Left lung (tissue), 4 donors: ENCODE measurements at regions not wholly inside any gene's neighbourhood (a gene's known extent, or its start where the extent isn't known, plus 50 kb on each side); places are given as distances from the start of the nearest gene placed in this dataset.

Experiments
- ATAC-seq: fragments of 200-7000 bp; cut with Tn5 transposase; one replicate; pipeline ENCODE4 v1.9.1; 2020; ENCODE audit warnings: moderate library complexity
- DNase-seq, 4 donors: peaks; one replicate each; pipeline ENCODE4 v3.0.0-alpha.2; 2013 to 2020
- H3K27ac ChIP-seq, 2 donors: fragments of 200-600 bp; sonication (generic) in 1 of 2; one replicate each; pipeline versions ENCODE4 v1.5.0 to v1.8.0; 2020 to 2021
- H3K27me3 ChIP-seq, 2 donors: fragments of 200-600 bp; sonication (generic) in 1 of 2; one replicate each; pipeline versions ENCODE4 v1.5.0 to v1.8.0; 2020 to 2021
- H3K36me3 ChIP-seq, 2 donors: fragments of 200-600 bp; sonication (generic) in 1 of 2; one replicate each; pipeline versions ENCODE4 v1.5.0 to v1.8.0; 2020 to 2021
- H3K4me1 ChIP-seq, 2 donors: fragments of 200-600 bp; one replicate each; pipeline ENCODE4 v1.8.0; 2021
- H3K4me3 ChIP-seq, 2 donors: fragments of 200-600 bp; sonication (generic) in 1 of 2; one replicate each; pipeline versions ENCODE4 v1.5.0 to v1.8.0; 2020 to 2021; ENCODE audit warnings: mild to moderate bottlenecking in 1 of 2
- H3K9me3 ChIP-seq, 2 donors: fragments of 200-600 bp; sonication (generic) in 1 of 2; one replicate each; pipeline versions ENCODE4 v1.5.0 to v1.8.0; 2020 to 2021
- CTCF ChIP-seq, 2 donors: fragments of 200-600 bp; sonication (generic) in 1 of 2; IDR thresholded peaks; one replicate each; pipeline versions ENCODE4 v1.5.0 to v1.8.0; 2021; ENCODE audit warnings: antibody characterized with exemption in 2 of 2
- intact Hi-C, 2 donors: fragments of 100-400 bp; cut with DNase I; formaldehyde crosslinking; loops; one replicate each; pipeline versions ENCODE4 v1.11.2 to v1.14.2; 2022
- donor health status: DM: no; HTN: yes; CAD: no.
- donor health status: DM: no; HTN: no; CAD: no.

GRCh38 chr4:137129441-137129840 is 402.9 kb downstream of the PCDH18 start:
- intact Hi-C loops: no loop called here
- no peaks in the 10 kb centered on the region for H3K36me3 ChIP-seq
- no peaks in the 10 kb centered on the region for H3K9me3 ChIP-seq
- no peaks in the 10 kb centered on the region for H3K4me1 ChIP-seq
- ATAC-seq (no peak), DNase-seq (no peak)
- H3K27ac ChIP-seq: no peak overlapping the region
- no peak overlapping the region for H3K4me3 ChIP-seq
- no peak for TF ChIP-seq CTCF (IDR thresholded peaks at IDR 0.05)
- H3K27me3 ChIP-seq: no peaks in the 10 kb centered on the region

GRCh38 chr4:137125011-137125410 is 407.3 kb downstream of the PCDH18 start:
- ATAC-seq (no peak), DNase-seq (peak in 1 of 4 donors; percentile 5)
- Histone ChIP-seq H3K27ac (no peak overlapping the region), H3K36me3 (no peaks in the 10 kb centered on the region), H3K9me3 (no peaks in the 10 kb centered on the region), H3K4me3 (peak overlapping the region in 1 of 2 donors; percentile 3), H3K27me3 (no peaks in the 10 kb centered on the region), H3K4me1 (no peaks in the 10 kb centered on the region)
- intact Hi-C loops: no loop called here
- TF ChIP-seq CTCF (IDR thresholded peaks at IDR 0.05): no peak

- DNase-seq (peak in 2 of 4 donors; percentile 38 to 57), ATAC-seq (peak; percentile 97)
- intact Hi-C loops: no loop called here
- Histone ChIP-seq H3K4me3 (peak overlapping the region in 1 of 2 donors; percentile 3), H3K27me3 (no peaks in the 10 kb centered on the region), H3K4me1 (no peaks in the 10 kb centered on the region), H3K27ac (no peak overlapping the region), H3K36me3 (no peaks in the 10 kb centered on the region), H3K9me3 (no peaks in the 10 kb centered on the region)
- TF ChIP-seq CTCF (IDR thresholded peaks at IDR 0.05): peak; percentile 44 to 55
Observed at GRCh38 chr4:137124278-137124932, 407.9 kb downstream of the PCDH18 start.

- ATAC-seq (no peak), DNase-seq (no peak)
- Histone ChIP-seq H3K36me3 (no peaks in the 10 kb centered on the region), H3K4me1 (no peaks in the 10 kb centered on the region), H3K4me3 (no peak overlapping the region), H3K27me3 (no peaks in the 10 kb centered on the region), H3K9me3 (no peaks in the 10 kb centered on the region), H3K27ac (no peak overlapping the region)
- intact Hi-C loops: no loop called here
- no peak for TF ChIP-seq CTCF (IDR thresholded peaks at IDR 0.05)
Observed at GRCh38 chr4:137122876-137123275, 409.4 kb downstream of the PCDH18 start.

GRCh38 chr4:137116144-137116543 is 416.1 kb downstream of the PCDH18 start:
- Histone ChIP-seq H3K36me3 (no peaks in the 10 kb centered on the region), H3K27me3 (no peaks in the 10 kb centered on the region), H3K27ac (no peak overlapping the region), H3K9me3 (no peaks in the 10 kb centered on the region), H3K4me1 (no peaks in the 10 kb centered on the region), H3K4me3 (no peak overlapping the region)
- DNase-seq: no peak
- TF ChIP-seq CTCF (IDR thresholded peaks at IDR 0.05): no peak
- intact Hi-C loops: no loop called here
- no peak for ATAC-seq
